ENCODE measurements at regions not wholly inside any gene's neighbourhood (a gene's known extent, or its start where the extent isn't known, plus 50 kb on each side); places are given as distances from the start of the nearest gene placed in this dataset.

GRCh38 chr14:101247842-101248725 lies 313.2 kb upstream of the DIO3 start:
- TF ChIP-seq CTCF (IDR thresholded peaks at IDR 0.05; ENCODE audit: control extremely low read depth, extremely low read depth), result no peak
- Histone ChIP-seq H3K4me3 (no peak overlapping the region), H3K27me3 (ENCODE audit: control insufficient read depth in 3 of 3, insufficient read depth in 3 of 3, low read length in 2 of 3) (no peaks in the 10 kb centered on the region), H3K36me3 (ENCODE audit: control insufficient read depth in 4 of 4, insufficient read depth in 4 of 4, low read length in 4 of 4) (no peaks in the 10 kb centered on the region), H3K9ac (ENCODE audit: insufficient read depth in 1 of 2, low read length in 2 of 2) (no peak overlapping the region), H3K4me1 (ENCODE audit: control insufficient read depth in 5 of 5, insufficient read depth in 5 of 5, low read length in 5 of 5) (peaks cover 0 to 4% (median 0%) of the 10 kb centered on the region in 5 donors), H3K9me3 (ENCODE audit: control insufficient read depth in 4 of 4, insufficient read depth in 3 of 4, low read length in 3 of 4) (no peaks in the 10 kb centered on the region), H3K27ac (ENCODE audit: low read depth in 1 of 2, low read length in 1 of 2) (no peak overlapping the region)
- 90% methylated on average over 17 of the region's 17 CpGs for WGBS, 2 donors
- ATAC-seq (ENCODE audit: insufficient read depth, low FRiP score), result no peak
- peak in 1 of 3 donors; percentile 7 for DNase-seq

DNA sequence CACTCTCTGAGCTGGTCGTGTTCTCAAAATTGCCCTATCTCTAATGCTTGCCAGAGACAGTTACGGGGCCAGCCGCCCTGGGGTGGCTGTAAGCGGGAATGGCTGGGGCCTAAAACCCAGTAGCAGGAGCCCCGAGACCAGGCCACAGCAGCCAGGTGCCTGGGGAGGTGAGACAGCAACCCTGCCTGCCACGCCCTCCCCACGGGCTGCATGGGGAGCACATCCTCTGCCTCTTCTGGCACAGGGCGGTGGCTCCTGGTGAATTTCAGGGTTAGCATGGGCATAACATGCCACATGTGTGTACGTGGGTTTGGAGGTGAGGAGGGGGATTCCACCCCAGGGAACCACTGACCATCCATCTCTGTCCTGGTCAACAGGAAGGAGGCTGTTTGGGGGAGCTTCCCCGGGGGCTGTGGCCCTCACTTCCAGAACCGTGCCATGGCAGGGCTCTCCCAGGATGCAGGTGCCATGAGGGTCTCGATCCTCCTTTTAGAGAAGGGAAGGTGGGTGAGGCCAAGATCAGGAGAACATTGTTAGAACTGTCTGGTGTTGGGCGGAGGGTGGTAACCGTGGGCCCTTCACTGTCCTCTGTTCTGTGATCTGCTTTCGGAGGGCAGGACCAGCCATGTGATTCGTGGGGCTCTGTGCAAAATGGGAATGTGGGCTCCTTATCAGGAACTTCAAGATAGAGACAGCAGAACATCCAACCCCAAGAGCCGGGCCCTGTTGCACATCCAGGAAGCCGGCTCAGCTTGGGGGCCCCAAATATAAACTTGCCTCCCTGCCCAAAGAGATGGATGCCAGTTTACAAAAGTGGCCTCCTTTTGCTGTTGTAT lies 312.2 kb upstream of the DIO3 start:
- H3K9ac ChIP-seq (ENCODE audit: insufficient read depth in 1 of 2, low read length in 2 of 2), result no peak overlapping the region
- ATAC-seq (ENCODE audit: insufficient read depth, low FRiP score) (peak; percentile 17), DNase-seq (peak in 1 of 3 donors; percentile 4)
- no peak overlapping the region for H3K4me3 ChIP-seq
- peaks cover 0 to 8% (median 0%) of the 10 kb centered on the region in 5 donors for H3K4me1 ChIP-seq (ENCODE audit: control insufficient read depth in 5 of 5, insufficient read depth in 5 of 5, low read length in 5 of 5)
- no peak for TF ChIP-seq CTCF (IDR thresholded peaks at IDR 0.05; ENCODE audit: control extremely low read depth, extremely low read depth)
- H3K27ac ChIP-seq (ENCODE audit: low read depth in 1 of 2, low read length in 1 of 2), result no peak overlapping the region
- no peaks in the 10 kb centered on the region for H3K36me3 ChIP-seq (ENCODE audit: control insufficient read depth in 4 of 4, insufficient read depth in 4 of 4, low read length in 4 of 4)
- 89 to 90% methylated on average over 18 of the region's 18 CpGs for WGBS, 2 donors
- no peaks in the 10 kb centered on the region for H3K27me3 ChIP-seq (ENCODE audit: control insufficient read depth in 3 of 3, insufficient read depth in 3 of 3, low read length in 2 of 3)
- H3K9me3 ChIP-seq (ENCODE audit: control insufficient read depth in 4 of 4, insufficient read depth in 3 of 4, low read length in 3 of 4), result no peaks in the 10 kb centered on the region

- Histone ChIP-seq H3K4me3 (no peak overlapping the region), H3K4me1 (ENCODE audit: control insufficient read depth in 5 of 5, insufficient read depth in 5 of 5, low read length in 5 of 5) (peaks cover 0 to 8% (median 0%) of the 10 kb centered on the region in 5 donors), H3K27ac (ENCODE audit: low read depth in 1 of 2, low read length in 1 of 2) (no peak overlapping the region), H3K9ac (ENCODE audit: insufficient read depth in 1 of 2, low read length in 2 of 2) (no peak overlapping the region), H3K36me3 (ENCODE audit: control insufficient read depth in 4 of 4, insufficient read depth in 4 of 4, low read length in 4 of 4) (no peaks in the 10 kb centered on the region), H3K9me3 (ENCODE audit: control insufficient read depth in 4 of 4, insufficient read depth in 3 of 4, low read length in 3 of 4) (no peaks in the 10 kb centered on the region), H3K27me3 (ENCODE audit: control insufficient read depth in 3 of 3, insufficient read depth in 3 of 3, low read length in 2 of 3) (no peaks in the 10 kb centered on the region)
- TF ChIP-seq CTCF (IDR thresholded peaks at IDR 0.05; ENCODE audit: control extremely low read depth, extremely low read depth), result no peak
- ATAC-seq (ENCODE audit: insufficient read depth, low FRiP score), result no peak
- WGBS, 2 donors, result 89 to 91% methylated on average over 8 of the region's 8 CpGs
- DNase-seq, result peak in 1 of 3 donors; percentile 6
These were observed 311.6 kb upstream of the DIO3 start for GRCh38 chr14:101249676-101250036.
